PC-9 (cell line): ENCODE measurements at regions not wholly inside any gene's neighbourhood (a gene's known extent, or its start where the extent isn't known, plus 50 kb on each side); places are given as distances from the start of the nearest gene placed in this dataset.

ENCODE experiments used
- BruUV-seq: library from RNA; stranded (reverse); fragments of 400-500 nt; replicated peaks from 2 replicates; lab custom pipeline; 2021; lab: Mats Ljungman, UMichigan
- CTCF ChIA-PET: fragments of 300-600 bp; sonication (Branson Sonifier 250); formaldehyde crosslinking; loops from one replicate; lab custom pipeline; 2022; ENCODE audit warnings: antibody characterized with exemption; lab: Charles Lee
- POLR2A ChIA-PET: fragments of 300-600 bp; sonication (Branson Sonifier 250); formaldehyde crosslinking; loops from one replicate; lab custom pipeline; 2022; ENCODE audit warnings: antibody characterized with exemption; ENCODE audit not compliant: unreplicated experiment; lab: Charles Lee
- DNase-seq, 2 experiments: peaks; one replicate each; pipeline versions ENCODE4 v3.0.0 to v3.0.0-alpha.2; 2015 to 2022; ENCODE audit warnings: mixed read lengths in 1 of 2
- H2AFZ ChIP-seq: fragments of 200-600 bp; sonication (generic); 2 replicates; pipeline ENCODE4 v1.8.1; 2017; ENCODE audit warnings: antibody characterized with exemption
- H3F3A ChIP-seq: fragments of 200-600 bp; sonication (generic); 2 replicates; pipeline ENCODE4 v1.8.1; 2017; ENCODE audit warnings: antibody characterized with exemption, mild to moderate bottlenecking, low read depth; ENCODE audit not compliant: insufficient read depth
- H3K27ac ChIP-seq: fragments of 200-600 bp; sonication (generic); 2 replicates; pipeline ENCODE4 v1.6.1; 2016; ENCODE audit warnings: mixed run types
- H3K27me3 ChIP-seq: fragments of 200-600 bp; sonication (generic); 2 replicates; pipeline ENCODE4 v1.6.1; 2016; ENCODE audit warnings: low read depth, mixed run types; ENCODE audit not compliant: insufficient read depth
- H3K36me3 ChIP-seq: fragments of 200-600 bp; sonication (generic); 2 replicates; pipeline ENCODE4 v1.6.1; 2016; ENCODE audit warnings: low read depth, mixed run types
- H3K4me1 ChIP-seq: fragments of 200-600 bp; sonication (generic); replicated peaks from 2 replicates; pipeline ENCODE4 v1.6.1; 2016; ENCODE audit warnings: mixed run types; ENCODE audit not compliant: insufficient read depth
- H3K4me2 ChIP-seq: fragments of 200-600 bp; sonication (generic); 2 replicates; pipeline ENCODE4 v1.6.1; 2017; ENCODE audit warnings: mixed run types
- H3K4me3 ChIP-seq: fragments of 200-600 bp; sonication (generic); 2 replicates; pipeline ENCODE4 v1.6.1; 2016; ENCODE audit warnings: mixed run types
- H3K79me2 ChIP-seq: fragments of 200-600 bp; sonication (generic); 2 replicates; pipeline ENCODE4 v1.6.1; 2017; ENCODE audit warnings: low read depth, mixed run types
- H3K9me2 ChIP-seq: fragments of 200-600 bp; sonication (generic); 2 replicates; pipeline ENCODE4 v1.8.1; 2017; ENCODE audit warnings: mild to moderate bottlenecking; ENCODE audit not compliant: insufficient read depth
- H3K9me3 ChIP-seq: fragments of 200-600 bp; sonication (generic); 2 replicates; pipeline ENCODE4 v1.8.1; 2016; ENCODE audit warnings: low read depth; ENCODE audit not compliant: insufficient read depth
- H4K20me1 ChIP-seq: fragments of 200-600 bp; sonication (generic); 2 replicates; pipeline ENCODE4 v1.8.1; 2017; ENCODE audit not compliant: insufficient read depth
- CTCF ChIP-seq: fragments of 200-600 bp; sonication (generic); conservative IDR thresholded peaks from 2 replicates; pipeline ENCODE4 v1.6.1; 2017; ENCODE audit warnings: mixed run types, antibody characterized with exemption, mild to moderate bottlenecking, moderate library complexity
- EZH2 ChIP-seq: fragments of 200-600 bp; sonication (generic); IDR thresholded peaks from 2 replicates; pipeline ENCODE4 v1.8.0; 2017; ENCODE audit warnings: antibody characterized with exemption, low read depth
- intact Hi-C: fragments of 100-400 bp; cut with micrococcal nuclease; formaldehyde crosslinking; loops from one replicate; pipeline ENCODE4 v1.10.0; 2022; ENCODE audit not compliant: unreplicated experiment

GRCh38 chr10:57917019-57917418 is 350.7 kb downstream of the IPMK start:
- BruUV-seq: no TSS peak
- no peaks in the 10 kb centered on the region for H3K79me2 ChIP-seq
- CTCF ChIA-PET: no interaction called here
- H3K4me3 ChIP-seq: no peak overlapping the region
- H3K27ac ChIP-seq: no peak overlapping the region
- no peaks in the 10 kb centered on the region for H3K36me3 ChIP-seq
- H3K4me2 ChIP-seq: no peak overlapping the region
- intact Hi-C loops: no loop called here
- no peak for TF ChIP-seq EZH2
- TF ChIP-seq CTCF: no peak
- H3K27me3 ChIP-seq: no peaks in the 10 kb centered on the region
- H3K4me1 ChIP-seq: peaks cover 17% of the 10 kb centered on the region
- no peaks in the 10 kb centered on the region for H4K20me1 ChIP-seq
- no peak for DNase-seq
- no peaks in the 10 kb centered on the region for H3F3A ChIP-seq
- no peak overlapping the region for H2AFZ ChIP-seq
- peaks cover 3% of the 10 kb centered on the region; the same call in 1 of the 2 replicates for H3K9me2 ChIP-seq
- no peaks in the 10 kb centered on the region for H3K9me3 ChIP-seq
- POLR2A ChIA-PET: interaction anchor here (0.6 kb wide), 1 partner anchor 9 kb away, joined by 5 read pairs; no protein-coding TSS in a partner anchor

- no peak for DNase-seq
- ChIA-PET CTCF (no interaction called here), POLR2A (no interaction called here)
- Histone ChIP-seq H3F3A (no peaks in the 10 kb centered on the region), H4K20me1 (no peaks in the 10 kb centered on the region), H3K27me3 (no peaks in the 10 kb centered on the region), H3K4me3 (no peak overlapping the region), H3K4me1 (no peaks in the 10 kb centered on the region), H2AFZ (no peak overlapping the region), H3K9me3 (peaks cover 3% of the 10 kb centered on the region; the same call in 1 of the 2 replicates), H3K79me2 (no peaks in the 10 kb centered on the region), H3K9me2 (no peaks in the 10 kb centered on the region), H3K27ac (no peak overlapping the region), H3K4me2 (no peak overlapping the region), H3K36me3 (no peaks in the 10 kb centered on the region)
- intact Hi-C loops: no loop called here
- TF ChIP-seq EZH2 (no peak), CTCF (no peak)
- no TSS peak for BruUV-seq
These were observed 361.8 kb downstream of the IPMK start for GRCh38 chr10:57905861-57906260.

GRCh38 chr10:57905010-57905409 is 362.7 kb downstream of the IPMK start:
- Histone ChIP-seq H3K4me1 (no peaks in the 10 kb centered on the region), H3K27me3 (no peaks in the 10 kb centered on the region), H3F3A (no peaks in the 10 kb centered on the region), H4K20me1 (no peaks in the 10 kb centered on the region), H3K4me2 (no peak overlapping the region), H3K9me3 (peaks cover 3% of the 10 kb centered on the region; the same call in 1 of the 2 replicates), H3K9me2 (no peaks in the 10 kb centered on the region), H3K4me3 (no peak overlapping the region), H3K79me2 (no peaks in the 10 kb centered on the region), H3K36me3 (no peaks in the 10 kb centered on the region), H3K27ac (no peak overlapping the region), H2AFZ (no peak overlapping the region)
- CTCF ChIA-PET: no interaction called here
- TF ChIP-seq CTCF (no peak), EZH2 (no peak)
- no peak for DNase-seq
- POLR2A ChIA-PET: no interaction called here
- intact Hi-C loops: no loop called here
- BruUV-seq: no TSS peak
